ENCODE measurements at regions not wholly inside any gene's neighbourhood (a gene's known extent, or its start where the extent isn't known, plus 50 kb on each side); places are given as distances from the start of the nearest gene placed in this dataset.

- TF ChIP-seq CTCF (IDR thresholded peaks at IDR 0.05; ENCODE audit: insufficient read depth, low read depth, low read length, missing control alignments): no peak
- no peak overlapping the region for H3K4me3 ChIP-seq (ENCODE audit: low read length)
- no peak for DNase-seq (ENCODE audit: low read depth)
These were observed 110.3 kb downstream of the ARRDC3 start for GRCh38 chr5:91272858-91273257.

GRCh38 chr5:91271999-91272398 is 111.1 kb downstream of the ARRDC3 start:
- no peak for DNase-seq (ENCODE audit: low read depth)
- no peak for TF ChIP-seq CTCF (IDR thresholded peaks at IDR 0.05; ENCODE audit: insufficient read depth, low read depth, low read length, missing control alignments)

GRCh38 chr5:91269198-91269597 is 113.9 kb downstream of the ARRDC3 start:
- no peak for TF ChIP-seq CTCF (IDR thresholded peaks at IDR 0.05; ENCODE audit: insufficient read depth, low read depth, low read length, missing control alignments)
- no peak overlapping the region for H3K4me3 ChIP-seq (ENCODE audit: low read length)
- DNase-seq (ENCODE audit: low read depth): no peak

More at GRCh38 chr5:91271999-91272398, 111.1 kb downstream of the ARRDC3 start:
- no peak overlapping the region for H3K4me3 ChIP-seq (ENCODE audit: low read length)

GRCh38 chr5:91266184-91266705 is 116.9 kb downstream of the ARRDC3 start:
- TF ChIP-seq CTCF (IDR thresholded peaks at IDR 0.05; ENCODE audit: insufficient read depth, low read depth, low read length, missing control alignments): peak; percentile 13

GRCh38 chr5:91264311-91265051 is 118.6 kb downstream of the ARRDC3 start:
- TF ChIP-seq CTCF (IDR thresholded peaks at IDR 0.05; ENCODE audit: insufficient read depth, low read depth, low read length, missing control alignments): no peak
- no peak overlapping the region for H3K4me3 ChIP-seq (ENCODE audit: low read length)
- DNase-seq (ENCODE audit: low read depth): no peak

More at GRCh38 chr5:91266184-91266705, 116.9 kb downstream of the ARRDC3 start:
- DNase-seq (ENCODE audit: low read depth): peak; percentile 65
- no peak overlapping the region for H3K4me3 ChIP-seq (ENCODE audit: low read length)

- no peak for DNase-seq (ENCODE audit: low read depth)
- TF ChIP-seq CTCF (IDR thresholded peaks at IDR 0.05; ENCODE audit: insufficient read depth, low read depth, low read length, missing control alignments): no peak
These were observed 119.2 kb downstream of the ARRDC3 start for GRCh38 chr5:91263898-91264297.

GRCh38 chr5:91257301-91257700 is 125.8 kb downstream of the ARRDC3 start:
- DNase-seq (ENCODE audit: low read depth): no peak
- no peak for TF ChIP-seq CTCF (IDR thresholded peaks at IDR 0.05; ENCODE audit: insufficient read depth, low read depth, low read length, missing control alignments)
- H3K4me3 ChIP-seq (ENCODE audit: low read length): no peak overlapping the region

More at GRCh38 chr5:91263898-91264297, 119.2 kb downstream of the ARRDC3 start:
- H3K4me3 ChIP-seq (ENCODE audit: low read length): no peak overlapping the region
